Esophagus squamous epithelium (tissue), 5 donors: ENCODE measurements at regions not wholly inside any gene's neighbourhood (a gene's known extent, or its start where the extent isn't known, plus 50 kb on each side); places are given as distances from the start of the nearest gene placed in this dataset.

Experiments used
- DNase-seq: peaks from one replicate; lab custom pipeline; 2025; lab: John Stamatoyannopoulos, UW
- H3K27ac ChIP-seq, 4 donors: fragments of 200-600 bp; sonication (generic); one replicate each; pipeline ENCODE4 v1.5.1; 2016 to 2019; ENCODE audit warnings: mild to moderate bottlenecking in 1 of 4
- H3K27me3 ChIP-seq, 4 donors: fragments of 200-600 bp; sonication (generic); 1 replicate in 3 of 4; 2 replicates in 1 of 4; pipeline versions ENCODE4 v1.5.1 to v1.6.0; 2017 to 2021; ENCODE audit warnings: antibody characterized with exemption in 1 of 4
- H3K36me3 ChIP-seq, 3 donors: fragments of 200-600 bp; sonication (generic); one replicate each; pipeline ENCODE4 v1.5.1; 2016 to 2019
- H3K4me1 ChIP-seq, 3 donors: fragments of 200-600 bp; sonication (generic); one replicate each; pipeline ENCODE4 v1.5.1; 2017 to 2019
- H3K4me3 ChIP-seq, 4 donors: fragments of 200-600 bp; sonication (generic); 1 replicate in 3 of 4; 2 replicates in 1 of 4; pipeline ENCODE4 v1.5.1; 2016 to 2019; ENCODE audit warnings: mild to moderate bottlenecking in 2 of 4, moderate library complexity in 1 of 4
- H3K9me3 ChIP-seq, 3 donors: fragments of 200-600 bp; sonication (generic); one replicate each; pipeline ENCODE4 v1.5.1; 2016 to 2019
- POLR2A ChIP-seq, 4 donors: fragments of 450-650 bp; IDR thresholded peaks; one replicate each; pipeline ENCODE4 v1.6.1; 2017; ENCODE audit warnings: antibody characterized with exemption in 4 of 4, mild to moderate bottlenecking in 4 of 4, moderate library complexity in 3 of 4
- WGBS, 2 donors: methylation state at CpG; one replicate each; pipeline ENCODE4 v1.1.5; 2018; 5-methylcytosine and 5-hydroxymethylcytosine counted together
- intact Hi-C: fragments of 100-400 bp; cut with DNase I; formaldehyde crosslinking; loops from one replicate; pipeline ENCODE4 v1.15.0; 2022
- small RNA-seq, 4 donors: library from RNA; depleted of rRNA; stranded (forward); fragments of <200 nt; gene quantifications; one replicate each; pipeline ENCODE3, GENCODE V24; 2016
- TF ChIP-seq, protein P1 (sequence below), 6 experiments: fragments of 450-650 bp in 4 of 6; fragments of 200-600 bp in 2 of 6; sonication (generic) in 2 of 6; IDR thresholded peaks; one replicate each; pipeline ENCODE4 v1.5.1; 2016 to 2019; ENCODE audit warnings: antibody characterized with exemption in 6 of 6, mild to moderate bottlenecking in 4 of 6, moderate library complexity in 4 of 6
- donor health status: DM: yes; HTN: yes; CAD: no.

DNA sequence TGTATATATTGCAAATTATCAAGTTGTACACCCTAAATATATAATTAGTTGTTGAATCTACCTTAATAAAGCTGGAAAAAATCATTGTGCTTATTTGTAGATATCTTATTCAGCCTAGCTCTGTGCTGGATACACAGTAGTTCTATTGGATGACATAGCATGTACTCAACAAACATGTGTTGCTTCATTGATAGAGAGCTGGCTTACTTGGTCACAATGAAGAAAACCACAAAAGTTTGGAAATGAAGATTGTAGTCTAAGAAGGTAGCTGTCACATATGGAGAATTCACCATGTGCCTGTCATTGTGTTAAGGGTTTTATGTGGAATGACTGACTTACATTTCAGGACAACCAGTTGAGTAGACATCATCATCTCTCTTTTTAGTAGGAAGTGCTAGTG lies 278.9 kb downstream of the LMO7 start:
- H3K36me3 ChIP-seq: no peaks in the 10 kb centered on the region
- H3K4me3 ChIP-seq: no peak overlapping the region
- TF ChIP-seq POLR2A (IDR thresholded peaks at IDR 0.05): no peak
- TF ChIP-seq, protein P1, sequence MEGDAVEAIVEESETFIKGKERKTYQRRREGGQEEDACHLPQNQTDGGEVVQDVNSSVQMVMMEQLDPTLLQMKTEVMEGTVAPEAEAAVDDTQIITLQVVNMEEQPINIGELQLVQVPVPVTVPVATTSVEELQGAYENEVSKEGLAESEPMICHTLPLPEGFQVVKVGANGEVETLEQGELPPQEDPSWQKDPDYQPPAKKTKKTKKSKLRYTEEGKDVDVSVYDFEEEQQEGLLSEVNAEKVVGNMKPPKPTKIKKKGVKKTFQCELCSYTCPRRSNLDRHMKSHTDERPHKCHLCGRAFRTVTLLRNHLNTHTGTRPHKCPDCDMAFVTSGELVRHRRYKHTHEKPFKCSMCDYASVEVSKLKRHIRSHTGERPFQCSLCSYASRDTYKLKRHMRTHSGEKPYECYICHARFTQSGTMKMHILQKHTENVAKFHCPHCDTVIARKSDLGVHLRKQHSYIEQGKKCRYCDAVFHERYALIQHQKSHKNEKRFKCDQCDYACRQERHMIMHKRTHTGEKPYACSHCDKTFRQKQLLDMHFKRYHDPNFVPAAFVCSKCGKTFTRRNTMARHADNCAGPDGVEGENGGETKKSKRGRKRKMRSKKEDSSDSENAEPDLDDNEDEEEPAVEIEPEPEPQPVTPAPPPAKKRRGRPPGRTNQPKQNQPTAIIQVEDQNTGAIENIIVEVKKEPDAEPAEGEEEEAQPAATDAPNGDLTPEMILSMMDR (IDR thresholded peaks at IDR 0.05): no peak
- DNase-seq: no peak
- peaks cover 0 to 26% (median 0%) of the 10 kb centered on the region in 3 donors for H3K4me1 ChIP-seq
- intact Hi-C loops: no loop called here
- H3K9me3 ChIP-seq: no peaks in the 10 kb centered on the region
- peak overlapping the region in 3 of 4 donors; percentile 50 to 74 (median 65) for H3K27ac ChIP-seq
- H3K27me3 ChIP-seq: no peaks in the 10 kb centered on the region

DNA sequence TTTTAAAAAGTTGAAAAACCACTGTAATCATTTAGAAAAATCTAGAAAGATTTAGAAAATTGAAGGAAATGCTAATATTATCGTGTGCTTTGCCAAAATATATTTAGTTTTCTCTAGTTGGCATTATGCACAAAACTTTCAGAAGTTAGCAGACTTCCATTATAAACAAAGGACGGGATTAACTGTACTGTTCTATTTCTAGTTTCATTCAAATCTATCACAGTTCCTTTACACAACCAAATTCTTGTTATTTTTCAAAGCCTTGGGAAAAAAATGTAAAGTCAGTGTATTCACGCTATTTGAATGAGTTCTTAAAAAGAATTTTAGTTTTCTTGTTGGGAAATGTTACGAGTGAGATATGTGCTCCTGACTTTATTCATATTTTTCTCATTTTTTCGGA lies 277.8 kb downstream of the LMO7 start:
- H3K4me3 ChIP-seq: no peak overlapping the region
- DNase-seq: no peak
- H3K36me3 ChIP-seq: no peaks in the 10 kb centered on the region
- WGBS, 2 donors: 22 to 33% methylated on average over 5 of the region's 5 CpGs
- intact Hi-C loops: no loop called here
- no peak for TF ChIP-seq POLR2A (IDR thresholded peaks at IDR 0.05)
- TF ChIP-seq, protein P1 (IDR thresholded peaks at IDR 0.05): no peak
- peaks cover 0 to 26% (median 0%) of the 10 kb centered on the region in 3 donors for H3K4me1 ChIP-seq
- no peaks in the 10 kb centered on the region for H3K9me3 ChIP-seq
- H3K27ac ChIP-seq: peak overlapping the region in 2 of 4 donors; percentile 65 to 74
- no peaks in the 10 kb centered on the region for H3K27me3 ChIP-seq

DNA sequence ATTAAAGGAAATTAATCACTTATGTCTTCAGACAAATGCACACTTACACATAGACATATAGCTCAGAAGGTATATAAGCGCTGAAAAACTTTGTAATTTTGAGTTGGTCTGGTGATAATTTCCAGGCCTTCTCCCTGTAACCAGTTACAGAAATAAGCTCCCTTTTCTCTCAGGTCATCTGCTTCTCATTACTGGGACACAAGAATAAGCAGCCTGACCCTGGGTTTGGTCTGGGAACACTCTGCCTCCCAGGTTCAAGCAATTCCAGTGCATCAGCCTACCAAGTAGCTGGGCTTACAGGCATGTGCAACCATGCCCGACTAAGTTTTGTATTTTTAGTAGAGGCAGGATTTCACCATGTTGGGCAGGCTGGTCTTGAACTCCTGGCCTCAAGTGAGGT lies 274.5 kb downstream of the LMO7 start:
- H3K36me3 ChIP-seq: no peaks in the 10 kb centered on the region
- 78 to 85% methylated on average over 1 to 2 of the region's 2 CpGs for WGBS, 2 donors
- H3K4me1 ChIP-seq: peaks cover 0 to 46% (median 4%) of the 10 kb centered on the region in 3 donors
- no peak for DNase-seq
- intact Hi-C loops: no loop called here
- no peaks in the 10 kb centered on the region for H3K27me3 ChIP-seq
- no peaks in the 10 kb centered on the region for H3K9me3 ChIP-seq
- H3K4me3 ChIP-seq: no peak overlapping the region
- H3K27ac ChIP-seq: peak overlapping the region in 3 of 4 donors; percentile 11 to 74 (median 56)
- TF ChIP-seq, protein P1 (IDR thresholded peaks at IDR 0.05): no peak
- TF ChIP-seq POLR2A (IDR thresholded peaks at IDR 0.05): no peak

Small RNA genes lying in the stretch of these regions (small RNA-seq; reads per million reads assigned to genes)
- 0 reads per million in 4 donors for gene RN7SL571P
